ENCODE measurements at regions not wholly inside any gene's neighbourhood (a gene's known extent, or its start where the extent isn't known, plus 50 kb on each side); places are given as distances from the start of the nearest gene placed in this dataset.

DNA sequence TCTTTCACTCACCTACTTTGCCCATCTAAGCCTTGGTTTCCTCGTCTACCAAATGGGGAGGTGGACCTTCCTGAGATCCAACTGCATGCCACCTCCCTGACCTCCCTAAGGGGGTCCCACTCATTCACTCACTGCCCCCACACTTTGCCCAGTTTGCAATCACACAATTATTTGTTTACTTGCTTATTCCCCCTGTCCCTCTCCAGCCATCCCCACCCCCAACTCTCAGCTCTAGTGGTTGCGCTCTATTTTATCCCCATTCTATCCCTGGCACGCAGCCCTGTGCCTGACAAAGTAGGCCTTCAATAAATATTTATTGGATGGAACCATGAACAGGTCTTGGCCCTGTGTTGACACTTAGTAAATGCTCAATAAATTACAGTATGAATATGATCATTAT is 130.8 kb upstream of the LARP1 start:
- no peak for DNase-seq (ENCODE audit: low spot score)
- TF ChIP-seq, protein P1, sequence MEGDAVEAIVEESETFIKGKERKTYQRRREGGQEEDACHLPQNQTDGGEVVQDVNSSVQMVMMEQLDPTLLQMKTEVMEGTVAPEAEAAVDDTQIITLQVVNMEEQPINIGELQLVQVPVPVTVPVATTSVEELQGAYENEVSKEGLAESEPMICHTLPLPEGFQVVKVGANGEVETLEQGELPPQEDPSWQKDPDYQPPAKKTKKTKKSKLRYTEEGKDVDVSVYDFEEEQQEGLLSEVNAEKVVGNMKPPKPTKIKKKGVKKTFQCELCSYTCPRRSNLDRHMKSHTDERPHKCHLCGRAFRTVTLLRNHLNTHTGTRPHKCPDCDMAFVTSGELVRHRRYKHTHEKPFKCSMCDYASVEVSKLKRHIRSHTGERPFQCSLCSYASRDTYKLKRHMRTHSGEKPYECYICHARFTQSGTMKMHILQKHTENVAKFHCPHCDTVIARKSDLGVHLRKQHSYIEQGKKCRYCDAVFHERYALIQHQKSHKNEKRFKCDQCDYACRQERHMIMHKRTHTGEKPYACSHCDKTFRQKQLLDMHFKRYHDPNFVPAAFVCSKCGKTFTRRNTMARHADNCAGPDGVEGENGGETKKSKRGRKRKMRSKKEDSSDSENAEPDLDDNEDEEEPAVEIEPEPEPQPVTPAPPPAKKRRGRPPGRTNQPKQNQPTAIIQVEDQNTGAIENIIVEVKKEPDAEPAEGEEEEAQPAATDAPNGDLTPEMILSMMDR (IDR thresholded peaks at IDR 0.05; ENCODE audit: extremely low read depth, insufficient read depth, missing control alignments) = no peak
- in situ Hi-C loops (cut with MboI; ENCODE audit: low pct_unique_long_range_greater_than_20kb, low sequenced_read_pairs, unreplicated experiment) = no loop called here

DNA sequence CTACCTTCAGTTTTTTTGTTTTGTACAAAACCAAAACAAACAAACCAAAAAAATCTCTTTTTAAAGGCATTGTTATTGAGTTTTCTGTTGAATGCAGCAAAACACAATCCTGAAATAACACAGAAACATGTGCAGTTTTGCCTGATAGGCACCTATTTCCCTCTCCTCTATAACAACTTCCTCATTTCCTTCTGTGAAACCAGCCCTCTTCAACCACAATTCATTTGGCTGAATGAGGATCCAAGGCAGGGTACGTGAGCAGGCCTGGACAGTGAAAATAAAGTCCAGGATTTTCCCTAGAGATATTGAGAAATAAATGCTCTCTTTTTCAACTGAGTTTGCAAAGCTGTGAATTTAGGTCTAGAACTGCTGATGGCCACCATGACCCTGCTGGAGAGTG is 134.8 kb upstream of the LARP1 start:
- TF ChIP-seq, protein P1 (IDR thresholded peaks at IDR 0.05; ENCODE audit: extremely low read depth, insufficient read depth, missing control alignments) = no peak
- DNase-seq (ENCODE audit: low spot score) = no peak
- in situ Hi-C loops (cut with MboI; ENCODE audit: low pct_unique_long_range_greater_than_20kb, low sequenced_read_pairs, unreplicated experiment) = no loop called here

DNA sequence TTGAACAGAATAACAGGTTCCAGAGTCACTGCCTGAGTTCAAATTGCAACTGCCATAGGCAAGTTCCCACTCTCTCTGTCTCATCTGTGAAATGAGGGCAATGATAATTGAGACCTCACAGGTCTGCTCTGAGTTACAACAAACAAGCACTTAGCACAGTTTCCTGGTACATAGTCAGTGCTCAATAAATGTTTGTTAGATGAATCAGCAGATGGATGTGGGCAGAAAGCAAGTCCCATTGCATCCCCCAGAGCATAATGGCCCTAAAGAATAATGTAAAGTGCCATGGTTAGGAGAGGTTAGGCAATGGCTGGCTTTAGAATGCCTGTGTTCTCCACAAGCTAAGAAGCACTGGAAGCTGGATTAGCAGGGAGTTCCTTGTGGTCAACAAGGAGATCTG is 136.5 kb upstream of the LARP1 start:
- TF ChIP-seq, protein P1 (IDR thresholded peaks at IDR 0.05; ENCODE audit: extremely low read depth, insufficient read depth, missing control alignments) = no peak
- in situ Hi-C loops (cut with MboI; ENCODE audit: low pct_unique_long_range_greater_than_20kb, low sequenced_read_pairs, unreplicated experiment) = no loop called here
- no peak for DNase-seq (ENCODE audit: low spot score)

DNA sequence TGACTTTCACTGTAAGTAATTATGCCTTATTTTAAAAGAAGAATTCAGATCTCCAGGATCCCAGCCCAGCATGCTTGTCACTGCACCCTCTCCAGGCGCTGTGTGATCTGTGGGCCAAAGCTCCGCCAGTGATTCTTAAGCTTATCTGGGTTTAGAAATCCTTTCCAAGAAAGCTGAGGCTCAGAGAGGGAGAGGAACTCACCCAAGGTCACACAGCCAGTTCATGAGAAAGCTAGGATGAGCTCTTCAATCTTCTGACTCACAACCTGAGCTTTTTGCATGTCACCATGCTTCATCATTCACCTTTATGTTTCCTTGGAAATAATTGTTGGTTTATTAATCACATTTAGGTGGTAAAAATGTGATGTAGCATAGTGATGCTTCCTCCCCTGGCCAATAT is 136.6 kb upstream of the HAND1 start:
- in situ Hi-C loops (cut with MboI; ENCODE audit: low pct_unique_long_range_greater_than_20kb, low sequenced_read_pairs, unreplicated experiment) = no loop called here
- TF ChIP-seq, protein P1 (IDR thresholded peaks at IDR 0.05; ENCODE audit: extremely low read depth, insufficient read depth, missing control alignments) = no peak
- DNase-seq (ENCODE audit: low spot score) = no peak

DNA sequence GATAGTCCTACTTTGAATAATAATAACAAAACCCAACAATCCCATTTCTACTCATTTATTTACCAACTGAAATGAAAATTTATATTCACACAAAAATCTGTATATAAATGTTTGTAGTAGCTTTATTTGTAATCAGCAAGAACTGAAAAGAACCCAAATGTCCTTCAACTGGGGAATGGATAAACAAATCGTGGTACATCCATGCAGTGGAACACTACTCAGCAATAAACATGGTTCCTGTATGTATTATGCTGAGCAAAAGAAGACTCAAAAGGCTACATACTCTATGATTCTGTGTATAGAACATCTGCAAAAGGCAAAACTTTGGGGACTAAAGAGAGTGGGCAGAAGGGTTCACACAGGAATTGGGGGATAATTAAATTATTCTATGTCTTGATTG is 136.1 kb upstream of the HAND1 start:
- TF ChIP-seq, protein P1 (IDR thresholded peaks at IDR 0.05; ENCODE audit: extremely low read depth, insufficient read depth, missing control alignments) = no peak
- in situ Hi-C loops (cut with MboI; ENCODE audit: low pct_unique_long_range_greater_than_20kb, low sequenced_read_pairs, unreplicated experiment) = no loop called here
- no peak for DNase-seq (ENCODE audit: low spot score)

DNA sequence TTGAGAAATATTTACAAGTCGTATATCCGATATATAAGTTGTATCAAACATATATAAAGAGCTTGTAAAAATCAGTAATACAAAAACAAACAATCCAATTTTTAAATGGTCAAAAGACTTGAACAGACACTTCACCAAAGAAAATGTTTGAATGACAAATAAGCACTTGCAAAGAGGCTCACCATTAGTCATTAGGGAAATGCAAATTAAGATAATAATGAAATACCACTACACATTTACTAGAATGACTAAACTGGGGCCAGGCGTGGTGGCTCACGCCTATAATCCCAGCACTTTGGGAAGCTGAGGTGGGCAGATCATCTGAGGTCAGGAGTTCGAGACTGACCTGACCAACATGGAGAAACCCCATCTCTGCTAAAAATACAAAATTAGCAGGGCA is 134.6 kb upstream of the HAND1 start:
- TF ChIP-seq, protein P1 (IDR thresholded peaks at IDR 0.05; ENCODE audit: extremely low read depth, insufficient read depth, missing control alignments) = no peak
- in situ Hi-C loops (cut with MboI; ENCODE audit: low pct_unique_long_range_greater_than_20kb, low sequenced_read_pairs, unreplicated experiment) = no loop called here
- no peak for DNase-seq (ENCODE audit: low spot score)

DNA sequence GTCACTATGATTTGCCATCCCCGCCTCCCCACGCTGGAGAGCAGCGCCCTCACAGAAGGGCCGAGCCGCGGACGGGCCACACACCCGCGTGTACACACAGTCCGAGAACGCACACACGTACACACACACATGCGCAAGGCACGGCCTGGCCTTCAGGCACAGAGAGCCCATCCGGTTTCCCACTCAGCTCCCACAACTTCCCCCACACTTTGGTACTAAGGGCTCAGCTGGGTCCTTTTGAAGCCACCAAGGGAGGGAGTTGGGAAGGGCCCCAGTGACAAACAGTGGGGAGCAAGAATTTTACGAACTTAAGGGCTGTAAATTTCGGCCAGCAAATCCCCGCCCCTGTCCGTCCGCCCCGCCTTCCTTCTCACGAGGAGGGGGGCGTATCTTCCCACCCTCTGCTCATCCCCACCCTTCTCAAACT is 133.3 kb upstream of the HAND1 start:
- DNase-seq (ENCODE audit: low spot score) = no peak
- in situ Hi-C loops (cut with MboI; ENCODE audit: low pct_unique_long_range_greater_than_20kb, low sequenced_read_pairs, unreplicated experiment) = no loop called here
- TF ChIP-seq, protein P1 (IDR thresholded peaks at IDR 0.05; ENCODE audit: extremely low read depth, insufficient read depth, missing control alignments) = no peak

Measured in GM13977 (cell line).